ENCODE measurements at regions not wholly inside any gene's neighbourhood (a gene's known extent, or its start where the extent isn't known, plus 50 kb on each side); places are given as distances from the start of the nearest gene placed in this dataset.

- DNase-seq, result no peak
These were observed 63.7 kb upstream of the PSMD7 start for GRCh38 chr16:74232806-74233465.

GRCh38 chr16:74230126-74230525 lies 66.5 kb upstream of the PSMD7 start:
- no peak for DNase-seq

- no peak for DNase-seq
These were observed 70.2 kb upstream of the PSMD7 start for GRCh38 chr16:74226338-74226954.

GRCh38 chr16:74224828-74225612 lies 71.6 kb upstream of the PSMD7 start:
- no peak for DNase-seq

GRCh38 chr16:74221828-74222227 lies 74.8 kb upstream of the PSMD7 start:
- DNase-seq, result no peak

GRCh38 chr16:74219706-74220105 lies 76.9 kb upstream of the PSMD7 start:
- no peak for DNase-seq

- DNase-seq, result no peak
These were observed 77.7 kb upstream of the PSMD7 start for GRCh38 chr16:74218871-74219270.

GRCh38 chr16:74216319-74216718 lies 80.3 kb upstream of the PSMD7 start:
- no peak for DNase-seq

GRCh38 chr16:74215249-74215648 lies 81.4 kb upstream of the PSMD7 start:
- no peak for DNase-seq

- no peak for DNase-seq
These were observed 83.2 kb upstream of the PSMD7 start for GRCh38 chr16:74213372-74213771.

- no peak for DNase-seq
These were observed 86.4 kb upstream of the PSMD7 start for GRCh38 chr16:74210245-74210644.

- DNase-seq, result no peak
These were observed 94.6 kb upstream of the PSMD7 start for GRCh38 chr16:74202009-74202408.

GRCh38 chr16:74201576-74201975 lies 95.0 kb upstream of the PSMD7 start:
- no peak for DNase-seq

GRCh38 chr16:74200921-74201320 lies 95.7 kb upstream of the PSMD7 start:
- DNase-seq, result no peak

- DNase-seq, result no peak
These were observed 96.8 kb upstream of the PSMD7 start for GRCh38 chr16:74199842-74200124.

- DNase-seq, result no peak
These were observed 97.4 kb upstream of the PSMD7 start for GRCh38 chr16:74199066-74199841.

- no peak for DNase-seq
These were observed 104.3 kb upstream of the PSMD7 start for GRCh38 chr16:74192281-74192797.

- DNase-seq, result no peak
These were observed 106.3 kb upstream of the PSMD7 start for GRCh38 chr16:74190292-74190691.

- DNase-seq, result no peak
These were observed 107.8 kb upstream of the PSMD7 start for GRCh38 chr16:74188856-74189255.

- peak; percentile 42 for DNase-seq
These were observed 110.0 kb upstream of the PSMD7 start for GRCh38 chr16:74186561-74186971.

- DNase-seq, result no peak
These were observed 111.8 kb upstream of the PSMD7 start for GRCh38 chr16:74184839-74185238.

- DNase-seq, result no peak
These were observed 112.8 kb upstream of the PSMD7 start for GRCh38 chr16:74183601-74184360.

Measured in COR-L47 (cell line).